Keratinocyte (primary cell): ENCODE measurements at regions not wholly inside any gene's neighbourhood (a gene's known extent, or its start where the extent isn't known, plus 50 kb on each side); places are given as distances from the start of the nearest gene placed in this dataset.

Experiments used
- DNase-seq: peaks from one replicate; pipeline ENCODE4 v3.0.0-alpha.2; 2011; ENCODE audit warnings: low read depth, missing footprints, low spot score
- FAIRE-seq: peaks from 2 replicates; lab custom pipeline; 2011; peaks lifted over from hg19 to GRCh38; lab: Jason Lieb, UNC
- H2AFZ ChIP-seq: 2 replicates; pipeline ENCODE4 v1.6.0; 2012; ENCODE audit warnings: low read length, control low read depth, inconsistent platforms; ENCODE audit not compliant: control insufficient read depth
- H3K27ac ChIP-seq: 2 replicates; pipeline ENCODE4 v1.5.1; 2011; ENCODE audit warnings: low read length; ENCODE audit not compliant: control insufficient read depth, insufficient read depth
- H3K27me3 ChIP-seq: 3 replicates; pipeline ENCODE4 v1.6.0; 2011; ENCODE audit warnings: low read length; ENCODE audit not compliant: control insufficient read depth, insufficient read depth; ENCODE audit errors: extremely low read depth
- H3K36me3 ChIP-seq, 2 experiments: 2 replicates in 1 of 2; 3 replicates in 1 of 2; pipeline ENCODE4 v1.5.1; 2011; ENCODE audit warnings: low read length in 2 of 2, mild to moderate bottlenecking in 1 of 2; ENCODE audit not compliant: control insufficient read depth in 2 of 2, insufficient read depth in 2 of 2; ENCODE audit errors: extremely low read depth in 1 of 2
- H3K4me1 ChIP-seq: 3 replicates; pipeline ENCODE4 v1.5.1; 2011; ENCODE audit warnings: low read length; ENCODE audit not compliant: control insufficient read depth, insufficient read depth; ENCODE audit errors: extremely low read depth
- H3K4me2 ChIP-seq: 3 replicates; pipeline ENCODE4 v1.6.0; 2011; ENCODE audit warnings: low read depth, low read length; ENCODE audit not compliant: control insufficient read depth, insufficient read depth; ENCODE audit errors: extremely low read depth
- H3K4me3 ChIP-seq, 3 experiments: fragments of 200-600 bp in 1 of 3; sonication (generic) in 1 of 3; 2 replicates in 2 of 3; 3 replicates in 1 of 3; pipeline ENCODE4 v1.5.1; 2011 to 2016; ENCODE audit warnings: low read length in 3 of 3, mild to moderate bottlenecking in 3 of 3, control low read depth in 2 of 3, inconsistent platforms in 1 of 3, low read depth in 1 of 3, mixed read lengths in 1 of 3, mixed run types in 1 of 3, moderate library complexity in 1 of 3; ENCODE audit not compliant: control insufficient read depth in 2 of 3, insufficient read depth in 2 of 3; ENCODE audit errors: extremely low read depth in 1 of 3
- H3K79me2 ChIP-seq: 2 replicates; pipeline ENCODE4 v1.6.0; 2012; ENCODE audit warnings: low read length; ENCODE audit not compliant: control insufficient read depth, insufficient read depth
- H3K9ac ChIP-seq: 3 replicates; pipeline ENCODE4 v1.6.0; 2011; ENCODE audit warnings: low read length; ENCODE audit not compliant: control insufficient read depth, insufficient read depth; ENCODE audit errors: extremely low read depth
- H3K9me1 ChIP-seq: 3 replicates; pipeline ENCODE4 v1.6.0; 2011; ENCODE audit warnings: low read length; ENCODE audit not compliant: control insufficient read depth, insufficient read depth; ENCODE audit errors: extremely low read depth
- H3K9me3 ChIP-seq: 2 replicates; pipeline ENCODE4 v1.5.1; 2012; ENCODE audit warnings: low read depth, low read length; ENCODE audit not compliant: control insufficient read depth
- H4K20me1 ChIP-seq: 3 replicates; pipeline ENCODE4 v1.6.0; 2011; ENCODE audit warnings: low read length; ENCODE audit not compliant: control insufficient read depth, insufficient read depth; ENCODE audit errors: extremely low read depth
- CTCF ChIP-seq, 3 experiments: IDR thresholded peaks in 1 of 3; conservative IDR thresholded peaks in 1 of 3; optimal IDR thresholded peaks in 1 of 3; 2 replicates in 2 of 3; 3 replicates in 1 of 3; pipeline versions ENCODE3 to v1.5.1; 2011; ENCODE audit warnings: low read length in 3 of 3, mild to moderate bottlenecking in 3 of 3, moderate library complexity in 2 of 3, control low read depth in 1 of 3, inconsistent platforms in 1 of 3; ENCODE audit not compliant: insufficient read depth in 2 of 3; ENCODE audit errors: extremely low read depth in 1 of 3
- EZH2 ChIP-seq: IDR thresholded peaks from one replicate; pipeline ENCODE4 v1.6.1; 2012; ENCODE audit warnings: inconsistent platforms, mild to moderate bottlenecking, low read length, moderate library complexity
- dilution Hi-C: fragments of 300-500 bp; cut with MboI; formaldehyde crosslinking; loops from one replicate; pipeline ENCODE4 v1.7.0; 2020; ENCODE audit warnings: low sequenced_read_pairs; ENCODE audit not compliant: extremely low pct_ligation_motif_present

DNA sequence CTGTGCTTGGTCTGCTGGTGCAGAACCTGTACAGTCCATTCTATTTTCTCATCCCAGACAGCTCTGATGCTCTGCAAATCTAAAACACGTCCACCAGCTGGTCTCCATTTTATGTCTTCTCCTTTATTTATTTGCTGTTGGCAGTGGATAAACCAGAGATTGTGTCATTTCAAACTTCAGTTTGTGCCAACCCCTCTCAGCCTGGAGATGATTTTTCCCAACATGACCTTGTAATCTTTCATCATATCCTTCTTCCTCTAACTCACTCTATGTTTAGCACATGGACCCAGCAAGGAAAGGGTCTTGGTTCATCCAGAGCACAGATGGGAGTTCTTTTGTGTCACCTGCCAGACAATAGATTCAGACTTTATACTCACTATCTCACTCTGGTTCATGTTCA, 273.2 kb downstream of the MTX2 start:
- Histone ChIP-seq H3K79me2 (no peaks in the 10 kb centered on the region), H3K9me1 (no peaks in the 10 kb centered on the region), H3K4me1 (no peaks in the 10 kb centered on the region), H4K20me1 (no peaks in the 10 kb centered on the region), H3K9me3 (no peaks in the 10 kb centered on the region), H2AFZ (no peak overlapping the region), H3K4me3 (no peak overlapping the region), H3K9ac (no peak overlapping the region), H3K27ac (no peak overlapping the region), H3K4me2 (no peak overlapping the region), H3K36me3 (no peaks in the 10 kb centered on the region), H3K27me3 (no peaks in the 10 kb centered on the region)
- TF ChIP-seq CTCF (optimal IDR thresholded peaks at IDR 0.05 in 1 of 3, IDR thresholded peaks at IDR 0.05 in 1 of 3, conservative IDR thresholded peaks at IDR 0.05 in 1 of 3; ENCODE audit: extremely low read depth in 1 of 3, insufficient read depth in 2 of 3, low read length in 3 of 3) (no peak), EZH2 (no peak)
- DNase-seq (no peak), FAIRE-seq (no peak)
- dilution Hi-C loops = no loop called here

GRCh38 chr2:176544557-176544956, 275.3 kb downstream of the MTX2 start:
- Histone ChIP-seq H3K4me3 (no peak overlapping the region), H3K4me2 (no peak overlapping the region), H2AFZ (no peak overlapping the region), H3K4me1 (no peaks in the 10 kb centered on the region), H4K20me1 (no peaks in the 10 kb centered on the region), H3K27ac (no peak overlapping the region), H3K9me3 (no peaks in the 10 kb centered on the region), H3K27me3 (peaks cover 4% of the 10 kb centered on the region), H3K9ac (no peak overlapping the region), H3K36me3 (no peaks in the 10 kb centered on the region), H3K9me1 (no peaks in the 10 kb centered on the region), H3K79me2 (no peaks in the 10 kb centered on the region)
- TF ChIP-seq CTCF (optimal IDR thresholded peaks at IDR 0.05 in 1 of 3, IDR thresholded peaks at IDR 0.05 in 1 of 3, conservative IDR thresholded peaks at IDR 0.05 in 1 of 3; ENCODE audit: extremely low read depth in 1 of 3, insufficient read depth in 2 of 3, low read length in 3 of 3) (no peak), EZH2 (no peak)
- FAIRE-seq (no peak), DNase-seq (no peak)
- dilution Hi-C loops = no loop called here
